ENCODE measurements at regions not wholly inside any gene's neighbourhood (a gene's known extent, or its start where the extent isn't known, plus 50 kb on each side); places are given as distances from the start of the nearest gene placed in this dataset.

- DNase-seq, result no peak
Measured at GRCh38 chr4:81577392-81577791, 105.7 kb upstream of the RASGEF1B start.

GRCh38 chr4:81574991-81575390 is 103.3 kb upstream of the RASGEF1B start:
- DNase-seq, result no peak

GRCh38 chr4:81573840-81574239 is 102.1 kb upstream of the RASGEF1B start:
- DNase-seq, result no peak

DNA sequence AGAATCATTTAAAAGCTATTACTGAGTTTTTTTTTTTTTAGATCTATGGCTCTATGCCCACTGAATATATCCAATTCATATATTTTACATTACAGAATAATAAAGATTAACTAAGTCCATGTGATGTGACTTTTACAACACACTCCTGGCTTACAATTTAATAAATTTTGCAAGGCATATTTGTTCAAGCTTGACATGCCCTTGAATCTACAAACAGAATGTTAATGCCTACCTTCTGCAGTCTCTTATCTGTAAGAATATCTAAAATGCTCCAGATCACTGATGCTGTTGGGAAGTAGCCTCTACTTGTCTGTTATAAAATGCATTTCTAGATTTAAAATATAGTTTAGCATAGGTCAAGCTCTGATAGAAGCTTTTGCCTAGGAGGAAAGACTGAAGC is 100.7 kb upstream of the RASGEF1B start:
- no peak for DNase-seq

GRCh38 chr4:81571105-81571504 is 99.4 kb upstream of the RASGEF1B start:
- no peak for DNase-seq

DNA sequence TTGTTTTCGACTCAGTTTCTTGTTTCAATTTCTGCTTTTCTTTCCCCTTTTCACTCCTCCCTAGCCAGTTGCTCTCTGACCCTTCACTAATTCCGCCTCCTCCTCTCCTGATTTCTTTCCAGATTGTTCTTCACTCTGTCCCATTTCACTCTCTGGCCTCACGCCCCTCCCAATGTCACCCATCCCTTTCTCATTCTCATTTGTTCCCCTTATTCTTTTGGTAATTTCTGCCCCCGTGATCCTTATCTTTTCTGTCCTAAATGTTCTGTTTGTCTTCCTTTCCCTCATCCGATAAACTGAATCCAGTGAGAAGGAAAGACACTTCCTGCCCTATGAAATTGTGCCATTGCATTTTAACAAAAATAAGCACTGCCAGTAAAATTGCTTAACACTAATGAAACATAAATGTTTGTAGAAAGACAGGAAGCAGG is 94.5 kb upstream of the RASGEF1B start:
- DNase-seq, result no peak

DNA sequence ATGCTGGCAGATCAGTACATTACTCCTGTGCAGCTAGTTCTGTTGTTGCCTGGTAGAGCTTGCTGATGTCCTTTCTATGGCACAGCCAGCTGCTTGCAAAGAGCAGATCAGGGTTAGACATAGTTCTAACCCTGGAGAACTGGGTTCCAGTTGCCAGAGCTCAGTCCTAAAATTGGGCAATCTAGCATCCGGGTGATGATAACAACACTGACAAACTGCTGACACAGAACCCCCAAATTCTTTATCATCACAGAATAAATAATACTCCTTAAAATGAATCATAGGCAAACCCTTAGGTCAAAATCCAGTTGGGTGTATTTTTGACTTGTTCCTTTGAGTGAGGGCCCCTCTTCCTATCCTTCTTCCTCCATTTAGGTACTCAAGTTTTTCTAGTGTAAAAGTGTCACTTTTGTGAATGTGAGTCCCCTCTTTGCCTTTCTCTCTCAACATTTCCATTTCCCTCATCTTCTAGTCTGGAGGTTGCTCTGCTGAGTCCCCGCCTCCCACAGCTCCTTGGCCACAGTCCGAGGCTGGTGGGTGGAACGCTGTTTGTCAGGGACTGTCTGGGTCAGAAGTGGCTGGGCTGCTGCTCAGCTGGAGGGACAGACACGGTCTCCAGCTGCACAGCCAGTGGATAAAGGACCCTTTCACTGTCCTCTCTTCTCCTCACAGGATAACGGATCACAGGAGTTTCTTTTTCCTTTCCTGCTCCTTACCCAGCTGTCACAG is 93.6 kb upstream of the RASGEF1B start:
- DNase-seq, result no peak

DNA sequence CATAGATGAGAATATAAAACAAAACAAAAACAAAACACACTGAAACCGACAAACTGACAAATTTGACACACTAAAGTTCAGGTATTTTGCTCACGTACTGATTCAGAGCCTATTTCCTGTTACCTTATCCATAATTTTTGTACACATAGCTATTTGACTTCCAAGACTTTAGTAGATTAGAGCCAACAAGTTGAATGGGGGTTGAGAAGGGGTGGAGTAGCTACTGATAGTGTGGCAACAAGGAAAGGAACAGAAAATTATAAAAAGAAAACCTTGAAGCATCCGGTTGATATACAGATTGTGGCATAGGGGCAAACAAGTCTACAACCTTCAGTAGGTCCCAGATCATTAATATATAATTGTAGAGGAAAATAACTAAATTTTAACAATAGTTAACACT is 92.3 kb upstream of the RASGEF1B start:
- no peak for DNase-seq

- no peak for DNase-seq
Measured at GRCh38 chr4:81562093-81562492, 90.4 kb upstream of the RASGEF1B start.

DNA sequence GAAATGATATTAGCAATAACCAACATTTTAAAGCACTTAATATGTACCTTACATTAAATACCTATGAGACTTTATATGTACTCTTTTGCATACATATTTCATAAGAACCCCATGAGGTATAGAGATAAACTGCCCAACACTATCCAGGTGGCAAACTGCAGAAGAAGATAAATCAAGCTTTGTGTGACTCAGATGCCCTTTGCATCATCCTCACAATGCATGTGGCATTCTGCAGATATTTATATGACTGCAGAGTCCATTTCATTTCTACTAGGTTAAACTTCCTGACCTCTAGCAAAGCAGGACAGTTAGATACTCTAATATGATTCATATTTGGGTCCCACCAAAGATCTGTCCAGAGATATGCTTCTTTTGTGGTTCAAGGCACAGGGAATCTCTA is 85.6 kb upstream of the RASGEF1B start:
- DNase-seq, result no peak

GRCh38 chr4:81555489-81555888 is 83.8 kb upstream of the RASGEF1B start:
- DNase-seq, result no peak

- DNase-seq, result no peak
Measured at GRCh38 chr4:81552086-81552485, 80.4 kb upstream of the RASGEF1B start.

- no peak for DNase-seq
Measured at GRCh38 chr4:81550388-81550859, 78.7 kb upstream of the RASGEF1B start.

DNA sequence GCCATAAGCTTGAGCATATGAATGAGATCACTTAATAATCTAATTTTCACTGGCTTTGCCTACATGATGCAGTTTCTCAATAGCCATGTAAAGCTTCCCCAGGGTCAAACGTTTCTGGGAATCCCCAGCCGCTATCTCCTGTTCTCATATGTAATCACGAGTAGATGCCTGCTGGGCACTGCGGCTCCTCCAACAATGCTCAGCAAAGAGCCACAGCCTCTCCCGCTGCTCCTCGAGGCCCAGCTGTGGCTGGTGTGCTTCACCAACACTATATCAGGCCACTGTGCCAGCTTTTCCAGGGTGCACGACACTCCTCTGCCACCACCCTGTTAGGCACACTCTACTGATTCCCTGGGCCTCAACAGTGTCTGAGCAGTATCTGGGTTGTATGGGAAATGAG is 78.3 kb upstream of the RASGEF1B start:
- no peak for DNase-seq

GRCh38 chr4:81546777-81547176 is 75.1 kb upstream of the RASGEF1B start:
- no peak for DNase-seq

DNA sequence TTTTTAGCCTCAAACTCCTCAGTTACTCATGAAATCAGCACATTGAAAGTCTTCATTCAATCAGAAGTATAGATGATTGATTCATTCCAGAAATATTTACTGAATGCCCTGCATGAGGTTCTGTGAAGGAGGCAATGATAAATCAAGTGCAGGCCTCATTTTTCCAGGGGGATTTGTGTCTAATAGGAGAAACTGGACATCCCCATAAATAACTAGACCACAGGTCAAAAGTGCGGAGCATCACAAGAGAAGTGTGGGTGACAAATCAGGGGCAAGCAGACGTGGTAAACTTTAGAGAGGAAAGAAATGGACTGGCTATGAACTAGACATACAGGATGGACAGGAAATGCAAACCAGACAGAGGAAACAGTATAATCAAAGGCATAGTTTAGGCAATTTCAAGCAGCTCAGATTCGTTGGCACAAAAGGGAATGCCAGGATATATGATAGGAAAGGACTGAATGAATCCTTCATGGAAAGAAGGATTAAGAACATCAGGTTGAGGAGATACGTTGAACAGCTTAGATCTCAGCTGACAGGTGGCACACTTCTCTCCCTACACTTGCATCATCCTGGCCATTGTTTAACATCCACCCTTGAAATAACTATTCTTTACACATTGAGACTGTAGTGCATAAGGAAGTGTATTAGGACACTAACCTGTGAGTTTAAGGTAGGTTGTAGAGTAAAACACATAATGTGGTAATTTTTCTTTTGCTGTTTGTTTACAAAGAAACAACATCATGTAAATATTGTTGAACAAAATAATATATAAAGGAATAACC is 69.6 kb upstream of the RASGEF1B start:
- no peak for DNase-seq

DNA sequence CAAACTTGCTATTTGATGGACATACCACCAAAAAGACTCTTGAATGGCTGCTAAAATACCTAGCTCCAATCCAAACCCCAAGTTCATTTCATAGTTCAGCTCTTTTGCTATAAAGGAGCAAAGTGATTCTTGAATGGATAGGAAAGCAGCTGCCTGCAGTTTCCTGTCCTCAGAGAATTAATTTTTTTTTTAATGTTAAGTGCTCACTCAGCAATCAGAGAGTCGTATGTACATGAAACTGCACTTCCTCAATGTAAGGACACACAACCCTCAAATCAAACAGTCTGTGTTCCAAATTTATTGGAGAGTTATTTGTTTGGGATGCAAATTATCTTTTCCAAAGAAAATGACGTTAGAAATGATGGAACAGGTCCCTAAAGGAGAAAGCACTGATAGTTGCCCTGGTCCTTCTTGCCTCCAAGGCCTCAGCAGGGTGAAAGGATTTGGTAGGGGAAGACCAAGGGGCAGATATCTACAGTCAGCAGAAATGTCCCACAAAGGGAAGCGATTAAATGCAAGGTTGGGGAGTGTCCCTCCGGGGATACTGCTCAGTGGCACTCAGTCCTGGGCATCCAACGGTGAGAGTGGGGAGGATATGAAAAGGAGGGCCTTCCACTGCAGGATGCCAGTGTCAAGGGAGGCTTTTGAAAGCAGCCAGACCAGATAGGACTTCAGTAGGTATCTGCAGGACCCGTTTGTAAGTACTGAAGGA is 67.2 kb upstream of the RASGEF1B start:
- no peak for DNase-seq

GRCh38 chr4:81531410-81531809 is 59.7 kb upstream of the RASGEF1B start:
- DNase-seq, result no peak

GRCh38 chr4:81528979-81529378 is 57.3 kb upstream of the RASGEF1B start:
- no peak for DNase-seq

DNA sequence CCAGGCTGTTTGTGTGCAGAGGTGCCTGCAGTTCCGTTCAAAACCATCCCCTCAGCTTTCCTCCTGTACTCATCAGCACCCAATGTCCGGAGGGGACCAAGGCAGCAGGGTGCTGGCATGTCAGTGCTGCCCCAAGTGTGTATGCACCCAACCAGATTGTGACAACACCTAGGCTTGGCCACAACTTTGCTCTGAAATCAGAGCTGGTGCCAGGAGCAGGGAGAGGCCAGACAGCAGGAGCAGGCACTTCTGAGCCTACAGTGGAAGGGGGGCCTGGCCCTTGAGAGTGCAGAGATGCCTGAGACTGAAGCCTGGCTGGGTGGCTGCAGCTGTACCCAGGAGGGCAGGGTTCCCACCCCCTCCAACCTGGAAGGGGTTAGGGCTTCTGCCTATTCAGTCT is 56.5 kb upstream of the RASGEF1B start:
- no peak for DNase-seq

DNA sequence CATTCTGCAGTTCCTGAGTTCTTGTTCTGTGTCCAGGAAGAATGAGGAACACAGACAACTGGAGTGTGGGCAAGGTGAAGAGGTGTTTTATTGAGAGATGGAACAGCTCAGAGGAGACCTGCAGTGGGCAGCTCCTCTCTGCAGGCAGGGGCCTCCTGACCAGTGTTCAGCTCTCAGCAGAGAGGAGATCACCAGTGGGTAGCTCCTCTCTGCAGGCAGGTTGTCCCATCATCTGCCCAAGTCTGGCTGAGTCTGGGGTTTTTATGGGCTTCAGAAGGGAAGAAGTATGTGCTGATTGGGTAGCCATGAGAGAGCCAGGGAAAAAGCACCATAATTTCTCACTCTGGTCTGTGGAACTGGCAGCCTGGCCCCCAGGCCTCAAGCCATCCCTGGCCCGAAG is 56.0 kb upstream of the RASGEF1B start:
- no peak for DNase-seq

DNA sequence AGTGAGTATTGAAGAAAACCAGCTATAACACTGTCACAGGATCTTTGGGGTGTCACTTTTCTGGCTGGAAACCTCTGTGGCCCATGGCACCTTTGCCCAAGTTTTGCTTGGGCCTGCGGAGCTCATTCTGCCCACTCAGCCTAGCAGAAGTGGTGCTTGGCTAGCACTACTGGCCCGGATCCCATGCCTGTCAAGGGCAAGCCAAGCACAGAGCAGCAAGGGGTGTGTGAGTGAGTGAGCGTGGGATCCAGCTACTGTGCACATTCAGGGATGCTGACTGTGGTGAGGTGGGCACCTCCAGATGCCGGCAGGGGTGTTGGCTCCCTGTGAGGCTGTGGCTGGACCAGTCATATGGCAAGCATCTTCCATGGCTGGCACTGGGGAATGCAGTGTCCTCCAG is 55.4 kb upstream of the RASGEF1B start:
- no peak for DNase-seq

DNA sequence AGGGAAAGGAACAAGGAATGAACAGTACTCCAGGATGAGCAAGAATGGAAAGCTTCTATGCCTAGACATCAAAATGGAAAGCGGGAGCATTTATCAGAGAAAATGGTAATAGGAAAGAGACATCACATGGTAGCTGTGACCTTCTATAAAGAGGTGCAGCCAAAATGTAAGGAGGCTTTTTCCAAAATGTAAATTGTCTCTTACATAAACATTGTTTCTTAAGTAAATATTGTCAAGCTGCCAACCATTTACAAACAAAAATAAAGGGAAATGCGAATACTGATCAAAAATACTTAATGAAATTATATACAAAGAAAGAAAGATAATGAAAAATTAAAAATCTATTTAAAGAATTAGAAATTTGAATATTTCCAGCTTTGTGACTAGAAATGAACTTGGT is 55.0 kb upstream of the RASGEF1B start:
- DNase-seq, result no peak

Data from effector CD8-positive, alpha-beta T cell (primary cell).